COLO668 (cell line): ENCODE measurements at regions not wholly inside any gene's neighbourhood (a gene's known extent, or its start where the extent isn't known, plus 50 kb on each side); places are given as distances from the start of the nearest gene placed in this dataset.

Source experiments
- DNase-seq: peaks from one replicate; lab custom pipeline; 2025; ENCODE audit not compliant: unreplicated experiment; lab: John Stamatoyannopoulos, UW

DNA sequence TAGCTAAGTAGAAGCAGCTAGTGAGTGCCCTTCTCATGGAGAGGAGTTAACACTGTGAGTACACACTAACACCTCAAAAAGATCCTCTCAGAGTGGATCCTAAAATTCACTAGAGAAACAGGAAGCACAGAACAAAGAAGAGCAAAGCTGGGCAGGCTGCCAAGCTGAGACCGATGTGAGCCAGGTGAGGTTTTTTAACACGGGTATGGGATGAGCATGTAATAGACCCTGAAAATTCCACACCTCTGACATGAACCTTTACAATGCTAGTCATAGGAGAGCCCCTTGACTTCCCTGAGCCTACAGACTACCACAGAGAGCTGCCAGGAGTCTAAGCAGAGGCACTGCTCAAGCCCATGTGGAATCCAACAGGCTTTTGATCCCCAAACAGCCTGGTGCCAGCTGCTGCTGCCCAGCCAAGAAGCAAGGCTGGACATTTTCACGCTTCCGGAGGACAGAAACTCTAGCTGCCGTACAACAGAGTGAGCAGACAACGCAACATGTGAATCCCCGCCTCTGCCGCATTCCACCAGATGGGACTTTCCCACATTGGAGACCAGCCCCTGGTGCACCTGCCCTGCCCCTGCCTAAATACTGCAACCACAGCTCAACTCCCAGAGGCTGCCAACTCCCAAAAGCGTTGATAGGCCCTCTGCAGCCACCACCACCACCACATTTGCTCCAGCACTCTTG lies 280.8 kb downstream of the CDH10 start:
- DNase-seq, result peak; percentile 95

DNA sequence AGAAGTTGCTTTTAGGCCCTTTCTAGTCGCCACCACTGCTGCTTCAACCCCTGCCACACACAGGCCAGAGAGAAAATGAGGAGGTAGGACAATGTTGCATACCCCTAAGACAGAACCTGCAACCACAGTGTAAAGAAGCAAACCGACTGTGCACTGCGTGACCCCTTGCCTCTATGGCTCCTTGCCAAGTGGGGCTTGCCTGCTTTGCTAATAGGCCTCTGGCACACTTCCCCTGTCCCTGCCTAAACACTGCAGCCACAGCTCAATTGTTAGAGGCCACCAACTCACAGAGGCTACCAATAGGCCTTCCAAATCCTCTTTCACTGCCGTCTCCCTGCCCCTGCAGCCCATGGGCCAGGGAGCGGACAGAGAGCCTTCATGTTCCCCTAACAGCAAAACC lies 280.1 kb downstream of the CDH10 start:
- peak; percentile 35 for DNase-seq

DNA sequence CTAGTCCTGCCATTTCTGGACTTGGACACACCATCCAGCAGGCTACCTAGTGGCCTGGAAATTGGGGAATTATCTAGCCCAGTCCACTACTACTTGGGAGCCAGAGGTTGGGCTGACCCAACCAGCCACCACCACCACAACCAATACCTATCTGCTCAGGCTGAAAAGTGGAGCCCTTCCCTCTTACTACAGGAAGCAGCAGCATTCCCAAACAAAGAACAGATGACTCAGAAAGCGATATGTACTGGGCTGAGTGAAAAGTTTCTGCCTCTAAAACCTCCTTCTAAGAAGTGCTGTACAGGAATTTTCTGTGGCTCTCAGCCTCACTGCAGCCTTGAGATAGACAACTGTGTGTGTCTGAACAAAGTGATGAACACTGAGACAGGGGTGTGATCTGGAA lies 279.4 kb downstream of the CDH10 start:
- DNase-seq, result no peak

DNA sequence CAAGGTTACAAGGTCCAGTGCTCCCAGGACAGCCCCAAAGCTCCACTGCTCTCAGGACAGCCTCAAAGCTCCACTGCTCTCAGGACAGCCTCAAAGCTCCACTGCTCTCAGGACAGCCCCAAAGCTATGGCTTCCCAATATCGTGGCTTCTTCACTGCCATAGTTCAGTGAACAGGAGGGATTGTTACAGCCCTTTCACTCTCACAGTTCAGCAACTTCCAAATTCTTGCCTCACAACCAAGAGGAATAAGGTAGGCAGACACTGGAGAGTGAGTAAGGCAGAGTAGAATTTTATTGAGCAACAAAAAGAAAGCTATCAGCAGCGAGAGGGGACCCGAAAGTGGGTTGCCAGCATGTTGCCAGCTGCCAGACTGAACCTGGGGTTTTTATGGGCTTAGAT lies 277.6 kb downstream of the CDH10 start:
- DNase-seq, result no peak

DNA sequence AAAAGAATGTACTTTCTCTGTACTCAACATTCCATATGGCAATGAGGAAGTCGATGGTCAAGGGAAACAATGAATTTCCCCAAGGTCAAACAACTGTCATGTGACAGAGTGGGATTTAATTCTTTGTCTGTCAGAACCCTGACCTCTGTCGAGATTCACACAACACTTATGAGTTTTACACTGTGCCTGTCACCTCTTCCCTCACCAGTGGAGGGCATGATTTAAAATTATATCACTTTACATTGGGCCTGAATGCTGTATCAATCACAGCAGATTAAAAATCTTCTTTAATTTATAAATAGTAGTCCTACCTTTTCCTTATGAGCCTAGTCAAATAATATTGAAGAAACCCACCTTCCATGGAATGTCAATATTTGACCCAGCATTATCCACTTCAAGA lies 276.7 kb downstream of the CDH10 start:
- no peak for DNase-seq

DNA sequence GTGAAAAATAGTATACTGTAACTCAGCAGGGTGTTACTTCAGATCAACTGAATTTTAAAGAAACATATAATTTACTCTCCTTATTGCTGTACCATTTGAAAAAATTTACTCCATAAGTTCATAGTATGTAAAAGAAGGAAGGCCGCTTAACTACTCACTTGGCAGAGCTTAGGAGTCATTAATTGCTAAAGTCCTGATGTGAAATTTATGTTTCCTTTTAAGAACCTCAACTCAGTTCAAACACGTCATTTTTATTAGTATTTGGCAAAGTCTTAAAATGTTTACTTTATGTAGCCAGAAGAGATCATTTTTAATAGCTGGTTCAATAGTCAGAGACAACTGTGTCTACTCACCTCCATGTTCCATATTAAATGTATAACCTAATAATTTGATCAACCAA lies 268.6 kb downstream of the CDH10 start:
- DNase-seq, result no peak

DNA sequence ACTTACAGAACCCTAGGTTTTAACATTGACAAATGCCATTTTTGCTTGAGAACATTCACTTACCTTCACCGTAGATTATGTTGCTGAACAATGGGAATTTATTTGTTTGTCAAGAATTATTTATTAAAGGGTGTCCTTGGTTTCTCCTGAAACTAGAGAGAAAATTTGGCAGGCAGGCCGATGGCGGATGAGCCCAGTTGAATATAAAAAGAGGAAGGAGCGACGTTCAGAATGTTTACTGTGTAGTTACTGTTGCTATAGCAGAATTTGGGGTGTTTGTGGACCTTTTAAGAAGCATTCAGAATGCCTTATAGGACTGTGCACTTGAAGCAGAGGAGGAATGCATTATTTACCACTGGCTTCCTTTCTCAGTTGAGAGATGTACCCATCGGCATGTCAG lies 268.2 kb downstream of the CDH10 start:
- DNase-seq, result no peak

DNA sequence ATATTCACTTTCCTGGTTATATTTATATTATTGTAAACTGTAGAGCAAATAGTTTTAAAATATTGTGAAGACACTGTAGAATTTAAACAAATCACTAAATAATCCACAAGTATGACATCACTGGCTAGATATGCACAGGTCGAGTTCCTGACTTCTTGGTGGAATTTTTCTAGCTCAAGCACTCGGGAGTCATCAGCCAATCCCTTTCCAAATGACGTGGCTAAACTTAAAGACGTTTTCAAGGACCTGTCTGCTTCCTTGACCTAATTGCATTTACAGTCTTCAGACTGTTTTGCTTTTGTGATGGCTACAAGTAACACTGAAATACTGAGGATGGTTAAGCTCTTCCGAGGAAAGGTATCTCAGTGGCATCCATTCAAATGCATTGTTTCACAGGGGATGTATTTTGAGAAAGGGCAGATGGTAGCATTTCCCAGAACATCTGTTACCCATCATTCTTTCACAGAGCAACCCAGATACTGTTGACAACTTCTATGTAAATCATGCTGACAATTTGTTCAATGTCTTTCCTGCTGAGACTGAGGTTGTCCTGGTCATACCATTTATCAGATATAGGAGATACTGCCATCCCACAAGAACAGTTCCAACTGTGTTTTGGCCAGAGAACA lies 262.8 kb downstream of the CDH10 start:
- DNase-seq, result no peak

DNA sequence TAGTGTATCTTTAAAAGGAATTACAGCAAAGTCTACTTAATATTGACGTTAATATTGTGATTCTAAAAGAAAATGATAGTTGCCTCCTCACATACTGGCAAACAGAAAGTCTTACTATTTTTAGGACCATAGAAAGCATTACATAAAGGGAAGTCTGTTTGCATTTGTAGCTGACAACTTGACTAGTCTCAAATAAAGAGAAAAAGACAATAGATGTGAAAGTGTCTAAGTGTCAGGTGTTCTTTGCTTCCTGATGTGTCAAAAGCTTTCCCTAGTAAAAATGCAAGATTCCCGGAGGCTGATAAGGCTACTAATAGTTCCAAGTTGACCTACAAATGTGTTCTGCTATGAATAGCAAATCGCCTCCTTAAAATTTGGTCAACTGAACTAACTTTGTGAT lies 259.7 kb downstream of the CDH10 start:
- no peak for DNase-seq

DNA sequence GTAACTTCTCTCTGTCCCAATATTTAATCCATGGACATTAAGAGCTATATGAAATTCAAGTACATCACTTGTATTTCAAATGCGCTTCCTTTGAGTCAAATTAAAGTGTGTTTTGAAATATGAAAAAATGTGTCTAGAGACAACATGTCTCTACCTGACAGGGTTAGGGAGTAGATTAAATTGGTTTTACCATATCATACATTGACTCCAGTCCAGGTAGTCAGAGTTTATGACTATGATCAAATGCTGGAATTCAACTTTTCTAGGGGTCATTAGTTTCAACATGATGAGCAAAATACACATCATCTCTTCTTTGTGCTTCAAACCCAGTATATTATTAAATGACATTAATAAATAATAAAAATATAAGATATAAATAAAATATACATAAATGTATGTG lies 259.2 kb downstream of the CDH10 start:
- no peak for DNase-seq

DNA sequence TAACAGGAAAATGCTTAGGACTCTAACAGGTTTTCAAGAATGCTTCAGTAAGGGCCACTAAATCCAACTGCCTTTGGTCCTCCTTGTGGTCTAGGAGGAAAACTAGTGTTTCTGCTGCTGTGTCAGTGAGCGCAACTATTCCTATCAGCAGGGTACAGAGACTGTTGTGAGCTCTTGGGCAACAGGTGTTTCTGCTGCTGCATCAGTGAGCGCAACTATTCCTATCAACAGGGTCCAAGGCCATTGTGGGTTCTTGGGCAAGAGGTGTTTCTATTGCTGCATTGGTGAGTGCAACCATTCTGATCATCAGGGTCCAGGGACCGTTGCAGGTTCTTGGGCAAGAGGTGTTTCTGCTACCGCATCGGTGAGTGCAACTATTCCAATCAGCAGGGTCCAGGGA lies 256.3 kb downstream of the CDH10 start:
- no peak for DNase-seq

DNA sequence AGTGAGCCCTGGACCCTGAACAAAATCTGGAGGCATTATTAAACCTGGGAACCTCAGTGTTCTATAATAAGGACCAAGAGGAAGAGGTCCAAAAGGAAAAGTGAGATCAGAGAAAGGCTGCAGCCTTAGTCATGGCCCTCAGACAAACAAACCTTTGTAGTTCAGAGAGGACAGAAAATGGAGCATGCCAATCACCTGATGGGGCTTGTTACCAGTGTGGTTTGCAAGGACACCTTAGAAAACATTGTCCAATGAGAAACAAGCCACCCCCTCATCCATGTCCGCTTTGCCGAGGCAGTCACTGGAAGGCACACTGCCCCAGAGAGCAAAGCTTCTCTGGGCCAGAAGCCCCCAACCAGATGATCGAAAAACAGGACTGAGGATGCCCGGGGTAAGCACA lies 254.8 kb downstream of the CDH10 start:
- DNase-seq, result no peak

DNA sequence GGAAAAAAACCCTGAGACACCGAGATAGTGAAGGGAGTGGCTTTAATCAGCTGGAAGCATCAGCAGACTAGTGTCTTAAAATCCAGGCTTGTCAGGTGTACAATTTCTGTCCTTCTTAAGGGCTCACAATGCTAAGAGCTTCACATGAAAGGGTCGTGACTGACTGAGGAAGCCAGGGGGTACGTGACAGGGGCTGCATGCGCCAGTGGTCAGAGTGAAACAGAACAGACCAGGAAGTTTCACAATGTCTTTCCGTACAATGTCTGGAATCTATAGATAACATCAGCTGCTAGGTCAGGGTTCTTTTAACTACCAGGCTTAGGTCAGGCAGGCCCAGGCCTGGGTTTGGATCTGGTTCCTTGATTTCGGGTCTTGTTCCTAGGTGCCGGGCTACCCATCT lies 253.0 kb downstream of the CDH10 start:
- no peak for DNase-seq

DNA sequence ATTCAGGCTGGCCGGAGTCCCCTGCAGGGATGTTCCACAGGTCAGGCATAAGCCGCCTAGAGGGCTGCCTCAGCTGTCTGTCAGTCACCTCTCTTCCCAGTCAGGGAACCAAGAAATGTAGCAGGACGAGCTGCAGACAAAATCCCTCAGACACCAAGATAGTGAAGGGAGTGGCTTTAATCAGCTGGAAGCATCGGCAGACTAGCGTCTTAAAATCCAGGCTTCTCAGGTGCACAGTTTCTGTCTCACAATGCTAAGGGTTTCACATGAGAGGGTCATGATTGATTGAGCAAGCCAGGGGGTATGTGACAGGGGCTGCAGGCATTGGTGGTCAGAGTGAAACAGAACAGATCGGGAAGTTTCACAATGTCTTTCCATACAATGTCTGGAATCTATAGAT lies 247.2 kb downstream of the CDH10 start:
- no peak for DNase-seq

DNA sequence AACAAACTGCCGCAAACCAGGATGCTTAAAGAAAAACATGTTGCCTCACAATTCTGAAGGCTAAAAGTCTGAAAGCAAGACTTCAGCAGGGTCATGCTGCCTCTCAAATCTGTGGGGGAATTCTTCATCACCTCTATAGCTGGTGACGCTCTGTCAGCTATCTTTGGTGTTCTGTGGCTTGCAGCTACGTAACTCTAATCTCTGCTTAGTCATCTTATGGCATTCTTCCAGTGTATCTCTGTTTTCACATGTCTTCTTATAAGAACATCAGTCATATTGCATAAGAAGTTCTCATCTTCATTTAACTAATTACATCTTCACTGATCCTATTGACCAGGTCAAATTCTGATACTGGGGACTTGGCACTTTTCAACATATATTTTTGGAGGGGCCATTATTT lies 243.0 kb downstream of the CDH10 start:
- DNase-seq, result no peak

DNA sequence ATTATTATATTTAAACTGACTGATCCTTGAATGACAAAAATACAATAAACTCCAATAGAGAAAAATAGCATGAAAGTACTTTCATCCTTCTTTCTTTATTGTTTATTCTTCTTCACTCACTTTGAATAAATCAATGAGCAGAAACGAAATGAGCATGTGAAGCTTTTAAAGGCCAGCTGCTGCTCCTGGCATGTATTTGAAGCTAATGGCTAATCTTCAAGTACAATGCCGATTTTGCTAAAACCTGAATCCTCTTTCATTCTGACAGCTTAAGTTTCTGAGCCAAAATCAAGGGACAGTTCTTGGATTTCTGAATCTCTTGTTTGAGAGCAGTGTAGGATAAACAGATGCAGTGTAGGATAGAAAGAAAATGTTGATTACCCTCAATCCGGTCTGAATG lies 237.3 kb downstream of the CDH10 start:
- DNase-seq, result no peak

DNA sequence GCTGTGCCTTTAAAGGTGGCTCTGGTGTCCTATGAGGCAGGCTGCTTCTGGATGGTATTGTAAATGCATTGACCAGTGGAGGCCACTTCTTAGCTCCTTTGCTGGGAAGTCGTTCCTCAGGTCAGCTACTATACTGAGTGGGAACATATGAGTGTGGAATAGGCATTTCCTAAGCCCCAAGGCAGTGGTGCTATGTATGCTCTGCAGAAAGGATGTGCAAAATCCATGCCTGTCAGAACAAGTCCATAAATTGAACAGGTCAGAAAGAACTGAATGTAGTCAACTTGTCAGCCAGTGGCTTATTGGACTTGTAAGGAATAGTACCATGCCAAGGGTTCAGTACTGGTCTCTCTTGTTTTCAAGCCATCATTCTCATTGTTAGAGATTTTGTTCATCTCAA lies 216.4 kb downstream of the CDH10 start:
- no peak for DNase-seq

DNA sequence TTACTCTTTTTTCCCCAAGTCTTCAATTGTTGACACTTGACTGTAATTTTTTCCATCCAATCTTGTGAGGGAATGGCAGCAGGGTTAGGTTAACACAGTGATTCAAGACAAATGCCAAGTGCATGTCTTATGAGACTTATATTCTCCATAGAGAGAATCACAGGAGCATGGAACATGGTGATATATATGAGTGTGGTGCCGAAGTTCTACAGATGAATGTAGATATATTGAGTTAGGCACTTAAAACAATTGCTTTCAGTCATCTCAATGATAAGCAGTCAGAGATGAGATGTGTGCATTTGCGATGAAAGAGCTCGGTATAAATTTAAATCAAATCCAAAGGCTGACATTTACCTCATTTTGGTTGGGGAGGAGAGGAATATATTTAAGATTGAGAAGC lies 211.2 kb downstream of the CDH10 start:
- no peak for DNase-seq
